22Rv1 (cell line): ENCODE measurements at regions not wholly inside any gene's neighbourhood (a gene's known extent, or its start where the extent isn't known, plus 50 kb on each side); places are given as distances from the start of the nearest gene placed in this dataset.

ENCODE experiments used
- CTCF ChIP-seq: fragments of 450-650 bp; IDR thresholded peaks from 2 replicates; pipeline ENCODE4 v1.5.1; 2017; ENCODE audit warnings: mild to moderate bottlenecking
- ZFX ChIP-seq: fragments of 450-650 bp; IDR thresholded peaks from 2 replicates; pipeline ENCODE4 v1.6.1; 2017; ENCODE audit warnings: antibody characterized with exemption, borderline replicate concordance

- TF ChIP-seq CTCF: no peak
- TF ChIP-seq ZFX: no peak
These were observed 937.7 kb downstream of the TRIB2 start for GRCh38 chr2:13654416-13654815.
